Adrenal gland (tissue), 5 donors: ENCODE measurements at regions not wholly inside any gene's neighbourhood (a gene's known extent, or its start where the extent isn't known, plus 50 kb on each side); places are given as distances from the start of the nearest gene placed in this dataset.

ENCODE experiments used
- POLR2A ChIP-seq, 2 donors: fragments of 450-650 bp; IDR thresholded peaks; one replicate each; pipeline ENCODE4 v1.6.1; 2017; ENCODE audit warnings: antibody characterized with exemption in 2 of 2, mild to moderate bottlenecking in 2 of 2, moderate library complexity in 1 of 2
- TF ChIP-seq, protein P1 (sequence below), 6 experiments: fragments of 450-650 bp in 4 of 6; fragments of 200-600 bp in 2 of 6; sonication (generic) in 1 of 6; IDR thresholded peaks; 1 replicate in 5 of 6; 2 replicates in 1 of 6; pipeline versions ENCODE4 v1.5.1 to v1.8.0; 2016 to 2021; ENCODE audit warnings: antibody characterized with exemption in 6 of 6, mild to moderate bottlenecking in 2 of 6, moderate library complexity in 1 of 6
- donor health status: DM: no; HTN: no; CAD: no.

DNA sequence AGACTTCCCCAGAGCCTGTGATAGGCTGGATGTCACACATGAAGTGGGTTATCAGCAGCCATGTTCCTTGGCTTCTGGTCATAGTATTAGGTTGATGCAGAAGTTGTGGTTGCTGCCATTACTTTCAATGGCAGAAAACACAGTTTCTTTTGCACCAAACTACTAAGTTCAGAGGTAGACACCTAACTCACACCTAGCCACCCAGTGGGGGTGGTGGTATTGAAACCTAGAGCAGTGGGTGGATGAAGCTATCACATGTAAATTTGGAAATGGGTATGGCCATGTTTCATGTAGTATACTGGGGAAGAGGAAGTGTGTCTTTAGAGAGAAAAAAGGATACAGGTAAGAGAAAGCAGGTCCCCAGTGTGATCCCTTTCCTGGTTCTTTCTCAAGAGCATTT lies 347.9 kb upstream of the SEMA6A start:
- TF ChIP-seq POLR2A (IDR thresholded peaks at IDR 0.05): no peak
- TF ChIP-seq, protein P1, sequence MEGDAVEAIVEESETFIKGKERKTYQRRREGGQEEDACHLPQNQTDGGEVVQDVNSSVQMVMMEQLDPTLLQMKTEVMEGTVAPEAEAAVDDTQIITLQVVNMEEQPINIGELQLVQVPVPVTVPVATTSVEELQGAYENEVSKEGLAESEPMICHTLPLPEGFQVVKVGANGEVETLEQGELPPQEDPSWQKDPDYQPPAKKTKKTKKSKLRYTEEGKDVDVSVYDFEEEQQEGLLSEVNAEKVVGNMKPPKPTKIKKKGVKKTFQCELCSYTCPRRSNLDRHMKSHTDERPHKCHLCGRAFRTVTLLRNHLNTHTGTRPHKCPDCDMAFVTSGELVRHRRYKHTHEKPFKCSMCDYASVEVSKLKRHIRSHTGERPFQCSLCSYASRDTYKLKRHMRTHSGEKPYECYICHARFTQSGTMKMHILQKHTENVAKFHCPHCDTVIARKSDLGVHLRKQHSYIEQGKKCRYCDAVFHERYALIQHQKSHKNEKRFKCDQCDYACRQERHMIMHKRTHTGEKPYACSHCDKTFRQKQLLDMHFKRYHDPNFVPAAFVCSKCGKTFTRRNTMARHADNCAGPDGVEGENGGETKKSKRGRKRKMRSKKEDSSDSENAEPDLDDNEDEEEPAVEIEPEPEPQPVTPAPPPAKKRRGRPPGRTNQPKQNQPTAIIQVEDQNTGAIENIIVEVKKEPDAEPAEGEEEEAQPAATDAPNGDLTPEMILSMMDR (IDR thresholded peaks at IDR 0.05): no peak
